Spleen (tissue), 11 donors: ENCODE measurements at regions not wholly inside any gene's neighbourhood (a gene's known extent, or its start where the extent isn't known, plus 50 kb on each side); places are given as distances from the start of the nearest gene placed in this dataset.

Experiments used
- DNase-seq: peaks from one replicate; pipeline ENCODE4 v3.0.0-alpha.2; 2020
- H3K27ac ChIP-seq, 8 donors: fragments of 200-600 bp; sonication (generic) in 7 of 8; 1 replicate in 4 of 8; 2 replicates in 4 of 8; pipeline versions ENCODE4 v1.5.0 to v1.8.0; 2016 to 2021; ENCODE audit warnings: inconsistent platforms in 4 of 8, mild to moderate bottlenecking in 4 of 8, moderate library complexity in 1 of 8
- H3K27me3 ChIP-seq, 7 donors: fragments of 200-600 bp; sonication (generic) in 6 of 7; replicated peaks in 1 of 7; 1 replicate in 4 of 7; 2 replicates in 3 of 7; pipeline versions ENCODE4 v1.5.0 to v1.8.0; 2016 to 2021; ENCODE audit warnings: inconsistent platforms in 3 of 7, mild to moderate bottlenecking in 1 of 7
- H3K36me3 ChIP-seq, 6 donors: fragments of 200-600 bp; sonication (generic) in 5 of 6; 1 replicate in 4 of 6; 2 replicates in 2 of 6; pipeline versions ENCODE4 v1.5.0 to v1.8.0; 2016 to 2021; ENCODE audit warnings: inconsistent platforms in 2 of 6
- H3K4me1 ChIP-seq, 6 donors: fragments of 200-600 bp; sonication (generic) in 5 of 6; 1 replicate in 3 of 6; 2 replicates in 3 of 6; pipeline versions ENCODE4 v1.5.0 to v1.8.0; 2016 to 2021; ENCODE audit warnings: inconsistent platforms in 3 of 6
- H3K4me3 ChIP-seq, 8 donors: fragments of 200-600 bp; sonication (generic) in 7 of 8; 1 replicate in 4 of 8; 2 replicates in 4 of 8; pipeline versions ENCODE4 v1.5.0 to v1.8.0; 2016 to 2021; ENCODE audit warnings: inconsistent platforms in 4 of 8, mild to moderate bottlenecking in 4 of 8, moderate library complexity in 2 of 8
- H3K9me3 ChIP-seq, 8 donors: fragments of 200-600 bp; sonication (generic) in 7 of 8; 1 replicate in 4 of 8; 2 replicates in 4 of 8; pipeline versions ENCODE4 v1.5.0 to v1.8.0; 2016 to 2021; ENCODE audit warnings: inconsistent platforms in 4 of 8
- CTCF ChIP-seq, 11 experiments: fragments of 200-600 bp in 7 of 11; fragments of 450-650 bp in 4 of 11; sonication (generic) in 4 of 11; IDR thresholded peaks in 8 of 11; conservative IDR thresholded peaks in 3 of 11; 1 replicate in 7 of 11; 2 replicates in 4 of 11; pipeline versions ENCODE4 v1.4.0 to v1.8.0; 2016 to 2021; ENCODE audit warnings: antibody characterized with exemption in 11 of 11, inconsistent platforms in 4 of 11, mild to moderate bottlenecking in 1 of 11
- POLR2A ChIP-seq, 3 donors: fragments of 450-650 bp; IDR thresholded peaks; one replicate each; pipeline ENCODE4 v1.5.1; 2017; ENCODE audit warnings: antibody characterized with exemption in 3 of 3, mild to moderate bottlenecking in 1 of 3
- POLR2AphosphoS5 ChIP-seq, 3 donors: sonication (generic); formaldehyde crosslinking; IDR thresholded peaks; one replicate each; pipeline ENCODE4 v1.5.1; 2017; ENCODE audit warnings: antibody characterized with exemption in 3 of 3
- WGBS, 5 donors: extraction: QIAGEN DNeasy Blood & Tissue Kit in 3 of 5; methylation state at CpG; one replicate each; pipeline versions ENCODE4 v1.1.5 to v1.1.7; 2013 to 2018; 5-methylcytosine and 5-hydroxymethylcytosine counted together
- intact Hi-C: fragments of 100-400 bp; cut with DNase I; formaldehyde crosslinking; loops from one replicate; pipeline ENCODE4 v1.15.0; 2023; ENCODE audit warnings: low total_unique reads
- donor health status: healthy with polysubstance abuse.
- donor health status: DM: no; HTN: no; CAD: no; lungs with moderate emphysema.
- donor health status: DM: no; HTN: no; CAD: no.
- donor health status: Bipolar disorder and iron deficiency.
- donor health status: healthy.
- donor health status: DM: no; HTN: no; CAD: no.
- donor health status: DM: yes; HTN: yes; CAD: no.

- Histone ChIP-seq H3K4me1 (no peaks in the 10 kb centered on the region), H3K9me3 (no peaks in the 10 kb centered on the region), H3K27ac (no peak overlapping the region), H3K4me3 (no peak overlapping the region), H3K36me3 (no peaks in the 10 kb centered on the region), H3K27me3 (no peaks in the 10 kb centered on the region)
- WGBS, 5 donors: 52 to 76% (median 62%) methylated on average over 2 of the region's 2 CpGs
- no peak for DNase-seq
- intact Hi-C loops: no loop called here
- TF ChIP-seq POLR2AphosphoS5 (IDR thresholded peaks at IDR 0.05) (no peak), CTCF (IDR thresholded peaks at IDR 0.05 in 8 of 11, conservative IDR thresholded peaks at IDR 0.05 in 3 of 11) (no peak), POLR2A (IDR thresholded peaks at IDR 0.05) (no peak)
These were observed 664.1 kb downstream of the EFNB2 start for GRCh38 chr13:105871326-105871725.

- Histone ChIP-seq H3K36me3 (no peaks in the 10 kb centered on the region), H3K27ac (no peak overlapping the region), H3K4me1 (no peaks in the 10 kb centered on the region), H3K27me3 (no peaks in the 10 kb centered on the region), H3K9me3 (peaks cover 0 to 8% (median 0%) of the 10 kb centered on the region in 8 donors), H3K4me3 (no peak overlapping the region)
- 91 to 94% (median 93%) methylated on average over 5 of the region's 5 CpGs for WGBS, 5 donors
- no peak for TF ChIP-seq POLR2A (IDR thresholded peaks at IDR 0.05)
- no peak for TF ChIP-seq CTCF (IDR thresholded peaks at IDR 0.05 in 8 of 11, conservative IDR thresholded peaks at IDR 0.05 in 3 of 11)
- TF ChIP-seq POLR2AphosphoS5 (IDR thresholded peaks at IDR 0.05): no peak
- intact Hi-C loops: no loop called here
- no peak for DNase-seq
These were observed 672.1 kb downstream of the EFNB2 start for GRCh38 chr13:105863300-105863920.

GRCh38 chr13:105848494-105848893, 687.0 kb downstream of the EFNB2 start:
- TF ChIP-seq POLR2A (IDR thresholded peaks at IDR 0.05) (no peak), POLR2AphosphoS5 (IDR thresholded peaks at IDR 0.05) (no peak)
- 88 to 94% (median 91%) methylated on average over 11 of the region's 11 CpGs for WGBS, 5 donors
- H3K27ac ChIP-seq: no peak overlapping the region
- no peak overlapping the region for H3K4me3 ChIP-seq
- intact Hi-C loops: no loop called here
- no peaks in the 10 kb centered on the region for H3K36me3 ChIP-seq
- H3K27me3 ChIP-seq: no peaks in the 10 kb centered on the region
- DNase-seq: no peak
- H3K9me3 ChIP-seq: peaks cover 0 to 5% (median 0%) of the 10 kb centered on the region in 8 donors
- no peaks in the 10 kb centered on the region for H3K4me1 ChIP-seq

- H3K4me3 ChIP-seq: no peak overlapping the region
- no peak overlapping the region for H3K27ac ChIP-seq
- no peaks in the 10 kb centered on the region for H3K36me3 ChIP-seq
- no peak for TF ChIP-seq POLR2AphosphoS5 (IDR thresholded peaks at IDR 0.05)
- TF ChIP-seq CTCF (IDR thresholded peaks at IDR 0.05 in 8 of 11, conservative IDR thresholded peaks at IDR 0.05 in 3 of 11): no peak
- no peak for TF ChIP-seq POLR2A (IDR thresholded peaks at IDR 0.05)
- 45 to 56% (median 48%) methylated on average over 8 of the region's 8 CpGs for WGBS, 5 donors
- no peak for DNase-seq
- no peaks in the 10 kb centered on the region for H3K4me1 ChIP-seq
- intact Hi-C loops: no loop called here
- no peaks in the 10 kb centered on the region for H3K27me3 ChIP-seq
- H3K9me3 ChIP-seq: peaks cover 0 to 5% (median 0%) of the 10 kb centered on the region in 8 donors
These were observed 687.8 kb downstream of the EFNB2 start for GRCh38 chr13:105847527-105848291.
